Smooth muscle cell (in vitro differentiated cells): ENCODE measurements at regions not wholly inside any gene's neighbourhood (a gene's known extent, or its start where the extent isn't known, plus 50 kb on each side); places are given as distances from the start of the nearest gene placed in this dataset.

ENCODE experiments used
- DNase-seq: peaks from one replicate; lab custom pipeline; 2025; ENCODE audit not compliant: unreplicated experiment; lab: John Stamatoyannopoulos, UW
- H2AFZ ChIP-seq: fragments of 200-600 bp; sonication (generic); 2 replicates; pipeline ENCODE4 v1.6.0; 2016; ENCODE audit warnings: antibody characterized with exemption, low read depth, mild to moderate bottlenecking
- H3F3A ChIP-seq: fragments of 200-600 bp; sonication (generic); 2 replicates; pipeline ENCODE4 v1.6.0; 2017; ENCODE audit warnings: antibody characterized with exemption, low read depth
- H3K27ac ChIP-seq: fragments of 200-600 bp; sonication (generic); 2 replicates; pipeline ENCODE4 v1.5.1; 2016; ENCODE audit warnings: low read depth, mild to moderate bottlenecking
- H3K27me3 ChIP-seq: fragments of 200-600 bp; sonication (generic); 2 replicates; pipeline ENCODE4 v1.6.1; 2016; ENCODE audit warnings: low read depth, mild to moderate bottlenecking
- H3K36me3 ChIP-seq: fragments of 200-600 bp; sonication (generic); 2 replicates; pipeline ENCODE4 v1.5.1; 2016; ENCODE audit warnings: low read depth
- H3K4me1 ChIP-seq: fragments of 200-600 bp; sonication (generic); 2 replicates; pipeline ENCODE4 v1.5.1; 2016; ENCODE audit warnings: low read depth
- H3K4me2 ChIP-seq: fragments of 200-600 bp; sonication (generic); 2 replicates; pipeline ENCODE4 v1.6.0; 2016; ENCODE audit warnings: mild to moderate bottlenecking
- H3K4me3 ChIP-seq: fragments of 200-600 bp; sonication (generic); 2 replicates; pipeline ENCODE4 v1.5.1; 2016; ENCODE audit warnings: mild to moderate bottlenecking
- H3K79me2 ChIP-seq: fragments of 200-600 bp; sonication (generic); 2 replicates; pipeline ENCODE4 v1.6.0; 2016; ENCODE audit warnings: low read depth, mild to moderate bottlenecking
- H3K9ac ChIP-seq: fragments of 200-600 bp; sonication (generic); 2 replicates; pipeline ENCODE4 v1.6.0; 2016; ENCODE audit warnings: low read depth
- H3K9me3 ChIP-seq: fragments of 200-600 bp; sonication (generic); replicated peaks from 2 replicates; pipeline ENCODE4 v1.5.1; 2016; ENCODE audit warnings: low read depth
- H4K20me1 ChIP-seq: fragments of 200-600 bp; sonication (generic); 2 replicates; pipeline ENCODE4 v1.6.0; 2016; ENCODE audit warnings: low read depth
- CTCF ChIP-seq: fragments of 200-600 bp; sonication (generic); IDR thresholded peaks from 2 replicates; pipeline ENCODE4 v1.5.1; 2017; ENCODE audit warnings: borderline replicate concordance, mild to moderate bottlenecking, antibody characterized with exemption; ENCODE audit not compliant: insufficient read depth, poor library complexity, severe bottlenecking
- WGBS: methylation state at CpG from one replicate; pipeline ENCODE4 v1.1.7; 2016; ENCODE audit warnings: low lambda C conversion rate; 5-methylcytosine and 5-hydroxymethylcytosine counted together

GRCh38 chr11:116665523-116665922 lies 107.3 kb downstream of the BUD13 start:
- no peak for TF ChIP-seq CTCF
- Histone ChIP-seq H3K27me3 (peaks cover 15% of the 10 kb centered on the region), H3K4me1 (no peaks in the 10 kb centered on the region), H3K4me2 (no peak overlapping the region), H3K4me3 (no peak overlapping the region), H3F3A (no peaks in the 10 kb centered on the region), H3K27ac (no peak overlapping the region), H3K79me2 (no peaks in the 10 kb centered on the region), H2AFZ (no peak overlapping the region), H3K9ac (no peak overlapping the region), H3K36me3 (no peaks in the 10 kb centered on the region), H4K20me1 (no peaks in the 10 kb centered on the region), H3K9me3 (no peaks in the 10 kb centered on the region)
- no peak for DNase-seq

- no peak overlapping the region for H2AFZ ChIP-seq
- H3K27ac ChIP-seq = no peak overlapping the region
- no peaks in the 10 kb centered on the region for H3K4me1 ChIP-seq
- H3K4me2 ChIP-seq = no peak overlapping the region
- H3K9me3 ChIP-seq = no peaks in the 10 kb centered on the region
- 68% methylated on average over 3 of the region's 3 CpGs for WGBS
- H3K36me3 ChIP-seq = no peaks in the 10 kb centered on the region
- H3K4me3 ChIP-seq = no peak overlapping the region
- no peaks in the 10 kb centered on the region for H3K79me2 ChIP-seq
- TF ChIP-seq CTCF = no peak
- no peaks in the 10 kb centered on the region for H3F3A ChIP-seq
- no peak overlapping the region for H3K9ac ChIP-seq
- no peaks in the 10 kb centered on the region for H4K20me1 ChIP-seq
- DNase-seq = no peak
- H3K27me3 ChIP-seq = peaks cover 15% of the 10 kb centered on the region
These were observed 111.7 kb downstream of the BUD13 start for GRCh38 chr11:116661056-116661455.

- H3K9ac ChIP-seq = no peak overlapping the region
- no peaks in the 10 kb centered on the region for H3K9me3 ChIP-seq
- no peaks in the 10 kb centered on the region for H3K79me2 ChIP-seq
- H2AFZ ChIP-seq = no peak overlapping the region
- no peaks in the 10 kb centered on the region for H3K36me3 ChIP-seq
- no peaks in the 10 kb centered on the region for H3F3A ChIP-seq
- TF ChIP-seq CTCF = no peak
- H3K4me1 ChIP-seq = no peaks in the 10 kb centered on the region
- no peak overlapping the region for H3K27ac ChIP-seq
- DNase-seq = no peak
- no peak overlapping the region for H3K4me2 ChIP-seq
- H3K27me3 ChIP-seq = peaks cover 15% of the 10 kb centered on the region
- no peak overlapping the region for H3K4me3 ChIP-seq
- no peaks in the 10 kb centered on the region for H4K20me1 ChIP-seq
- WGBS = 80% methylated on average over 7 of the region's 7 CpGs
These were observed 112.8 kb downstream of the BUD13 start for GRCh38 chr11:116660011-116660410.

- Histone ChIP-seq H3K36me3 (no peaks in the 10 kb centered on the region), H3K4me3 (no peak overlapping the region), H3K9me3 (no peaks in the 10 kb centered on the region), H3F3A (no peaks in the 10 kb centered on the region), H3K27me3 (peaks cover 12% of the 10 kb centered on the region), H3K4me2 (no peak overlapping the region), H3K79me2 (no peaks in the 10 kb centered on the region), H3K4me1 (no peaks in the 10 kb centered on the region), H2AFZ (no peak overlapping the region), H3K27ac (no peak overlapping the region), H3K9ac (no peak overlapping the region), H4K20me1 (no peaks in the 10 kb centered on the region)
- no peak for TF ChIP-seq CTCF
- WGBS = 93% methylated on average over 14 of the region's 14 CpGs
- no peak for DNase-seq
These were observed 113.8 kb downstream of the BUD13 start for GRCh38 chr11:116658876-116659535.
